OCI-LY7 (cell line): ENCODE measurements at regions not wholly inside any gene's neighbourhood (a gene's known extent, or its start where the extent isn't known, plus 50 kb on each side); places are given as distances from the start of the nearest gene placed in this dataset.

Experiments used
- BruUV-seq: library from RNA; stranded (reverse); fragments of 400-500 nt; replicated peaks from 2 replicates; lab custom pipeline; 2021; lab: Mats Ljungman, UMichigan
- CTCF ChIA-PET: fragments of 300-600 bp; sonication (Branson Sonifier 250); formaldehyde crosslinking; loops from one replicate; lab custom pipeline; 2022; ENCODE audit warnings: antibody characterized with exemption; ENCODE audit not compliant: unreplicated experiment; lab: Charles Lee
- POLR2A ChIA-PET: fragments of 300-600 bp; sonication (Branson Sonifier 250); formaldehyde crosslinking; loops from one replicate; lab custom pipeline; 2022; ENCODE audit warnings: antibody characterized with exemption; lab: Charles Lee
- DNase-seq: peaks from one replicate; pipeline ENCODE4 v3.0.0-alpha.2; 2015; ENCODE audit warnings: low spot score
- H2AFZ ChIP-seq: fragments of 200-600 bp; sonication (generic), shearing (Covaris generic); 2 replicates; pipeline ENCODE4 v1.6.1; 2014; ENCODE audit warnings: mild to moderate bottlenecking, antibody characterized with exemption, low read length, moderate library complexity
- H3K27ac ChIP-seq: fragments of 200-600 bp; sonication (generic); 2 replicates; pipeline ENCODE4 v1.5.1; 2014; ENCODE audit warnings: mixed run types, low read depth, mild to moderate bottlenecking, moderate library complexity, low read length, inconsistent platforms; ENCODE audit not compliant: poor library complexity, severe bottlenecking
- H3K36me3 ChIP-seq: fragments of 200-600 bp; sonication (generic); 2 replicates; pipeline ENCODE4 v1.6.1; 2014; ENCODE audit warnings: mild to moderate bottlenecking, antibody characterized with exemption, low read length, moderate library complexity, mixed read lengths; ENCODE audit not compliant: insufficient read depth
- H3K4me1 ChIP-seq: fragments of 200-600 bp; sonication (generic); 2 replicates; pipeline ENCODE4 v1.5.1; 2014; ENCODE audit warnings: mild to moderate bottlenecking, low read length; ENCODE audit not compliant: insufficient read depth, poor library complexity, severe bottlenecking
- H3K4me2 ChIP-seq: fragments of 200-600 bp; sonication (generic); 2 replicates; pipeline ENCODE4 v1.6.1; 2014; ENCODE audit warnings: mild to moderate bottlenecking, low read length
- H3K4me3 ChIP-seq: fragments of 200-600 bp; sonication (generic); 2 replicates; pipeline ENCODE4 v1.5.1; 2014; ENCODE audit warnings: mild to moderate bottlenecking, low read depth, low read length; ENCODE audit not compliant: poor library complexity, severe bottlenecking
- H3K79me2 ChIP-seq: fragments of 200-600 bp; sonication (generic); 2 replicates; pipeline ENCODE4 v1.6.1; 2016; ENCODE audit warnings: low read depth, mild to moderate bottlenecking, low read length, moderate library complexity, mixed read lengths; ENCODE audit not compliant: insufficient read depth
- H3K9me2 ChIP-seq: fragments of 200-600 bp; sonication (generic); 2 replicates; pipeline ENCODE4 v1.6.1; 2016; ENCODE audit warnings: mild to moderate bottlenecking, low read length, mixed read lengths; ENCODE audit not compliant: insufficient read depth
- H3K9me3 ChIP-seq: fragments of 200-600 bp; sonication (generic); 2 replicates; pipeline ENCODE4 v1.6.1; 2014; ENCODE audit warnings: mild to moderate bottlenecking, mixed run types, low read length, mixed read lengths
- H4K20me1 ChIP-seq: fragments of 200-600 bp; sonication (generic); 2 replicates; pipeline ENCODE4 v1.6.1; 2014; ENCODE audit warnings: mild to moderate bottlenecking, antibody characterized with exemption, low read length, moderate library complexity, mixed read lengths; ENCODE audit not compliant: insufficient read depth
- CTCF ChIP-seq: fragments of 200-600 bp; sonication (generic); conservative IDR thresholded peaks from 2 replicates; pipeline ENCODE4 v1.5.1; 2014; ENCODE audit warnings: mild to moderate bottlenecking, antibody characterized with exemption, low read length, moderate library complexity, mixed read lengths
- EZH2phosphoT487 ChIP-seq: fragments of 200-600 bp; sonication (generic); IDR thresholded peaks from 2 replicates; pipeline ENCODE4 v1.6.1; 2018; ENCODE audit warnings: low read depth, borderline replicate concordance, mild to moderate bottlenecking, mixed run types, antibody characterized with exemption, low read length, moderate library complexity, mixed read lengths
- intact Hi-C: fragments of 100-400 bp; cut with micrococcal nuclease; formaldehyde crosslinking; loops from one replicate; pipeline ENCODE4 v1.10.0; 2022; ENCODE audit not compliant: unreplicated experiment

GRCh38 chr3:143188881-143189280 lies 69.3 kb downstream of the CHST2 start:
- ChIA-PET POLR2A (interaction anchor here (0.6 to 0.7 kb wide), 2 partner anchors 18 to 22 kb away, joined by 3 read pairs; no protein-coding TSS in a partner anchor), CTCF (no interaction called here)
- no peaks in the 10 kb centered on the region for H3K9me2 ChIP-seq

GRCh38 chr3:143190101-143190500 lies 70.5 kb downstream of the CHST2 start:
- Histone ChIP-seq H3K4me3 (no peak overlapping the region), H4K20me1 (no peaks in the 10 kb centered on the region), H3K9me2 (no peaks in the 10 kb centered on the region), H3K4me1 (no peaks in the 10 kb centered on the region), H3K36me3 (no peaks in the 10 kb centered on the region), H3K9me3 (peaks cover 9% of the 10 kb centered on the region), H3K79me2 (no peaks in the 10 kb centered on the region), H3K27ac (no peak overlapping the region), H3K4me2 (no peak overlapping the region), H2AFZ (no peak overlapping the region)
- no TSS peak for BruUV-seq
- DNase-seq, result no peak
- intact Hi-C loops, result no loop called here
- ChIA-PET POLR2A (no interaction called here), CTCF (no interaction called here)
- TF ChIP-seq CTCF, result no peak
- no peak for TF ChIP-seq EZH2phosphoT487

More at GRCh38 chr3:143188881-143189280, 69.3 kb downstream of the CHST2 start:
- H3K36me3 ChIP-seq, result no peaks in the 10 kb centered on the region
- no peak for DNase-seq
- H2AFZ ChIP-seq, result no peak overlapping the region
- no peaks in the 10 kb centered on the region for H4K20me1 ChIP-seq
- H3K9me3 ChIP-seq, result peaks cover 8% of the 10 kb centered on the region
- no peak overlapping the region for H3K4me3 ChIP-seq
- TF ChIP-seq CTCF, result no peak
- no peak for TF ChIP-seq EZH2phosphoT487
- no peak overlapping the region for H3K27ac ChIP-seq
- intact Hi-C loops, result no loop called here
- H3K4me1 ChIP-seq, result no peaks in the 10 kb centered on the region
- no peaks in the 10 kb centered on the region for H3K79me2 ChIP-seq
- no TSS peak for BruUV-seq
- H3K4me2 ChIP-seq, result no peak overlapping the region

- Histone ChIP-seq H3K4me3 (no peak overlapping the region), H2AFZ (no peak overlapping the region), H3K4me1 (no peaks in the 10 kb centered on the region), H3K79me2 (no peaks in the 10 kb centered on the region), H3K36me3 (no peaks in the 10 kb centered on the region), H4K20me1 (no peaks in the 10 kb centered on the region), H3K27ac (no peak overlapping the region), H3K9me3 (peaks cover 14% of the 10 kb centered on the region), H3K4me2 (no peak overlapping the region), H3K9me2 (no peaks in the 10 kb centered on the region)
- no peak for TF ChIP-seq EZH2phosphoT487
- TF ChIP-seq CTCF, result no peak
- BruUV-seq, result no TSS peak
- POLR2A ChIA-PET, result interaction anchor here (0.8 kb wide), 1 partner anchor 9 kb away, joined by 3 read pairs; no protein-coding TSS in a partner anchor
- DNase-seq, result no peak
- CTCF ChIA-PET, result no interaction called here
- intact Hi-C loops, result no loop called here
Measured at GRCh38 chr3:143192193-143192592, 72.6 kb downstream of the CHST2 start.
